ENCODE measurements at regions not wholly inside any gene's neighbourhood (a gene's known extent, or its start where the extent isn't known, plus 50 kb on each side); places are given as distances from the start of the nearest gene placed in this dataset.

DNA sequence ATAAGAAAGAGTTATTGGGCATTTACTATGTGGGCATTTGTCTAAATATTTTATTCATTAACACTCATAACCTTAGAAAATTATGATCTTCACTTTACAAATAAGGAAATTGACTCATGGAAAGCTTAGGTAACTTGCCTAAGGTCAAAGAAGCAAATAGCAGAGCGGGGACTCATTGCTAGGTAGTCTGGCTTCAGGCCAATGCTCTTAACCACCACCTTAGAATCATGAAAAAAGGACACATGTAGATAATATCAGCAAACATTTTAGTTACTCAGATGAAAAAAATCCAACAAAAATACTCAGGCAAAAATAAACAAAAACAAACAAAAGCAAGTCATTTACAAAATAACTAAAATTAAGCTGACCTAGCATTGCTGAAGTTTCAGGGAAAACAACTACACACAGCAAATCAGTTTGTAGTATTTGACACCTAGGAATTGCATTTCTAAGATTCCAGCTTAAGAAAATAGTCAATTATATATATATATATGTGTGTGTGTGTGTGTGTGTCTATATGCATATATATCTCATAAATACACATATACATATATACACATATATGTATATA is 166.0 kb downstream of the HMHB1 start:
- TF ChIP-seq POLR2A (IDR thresholded peaks at IDR 0.05), result no peak
- TF ChIP-seq POLR2AphosphoS5 (IDR thresholded peaks at IDR 0.05), result no peak
